ENCODE measurements at regions not wholly inside any gene's neighbourhood (a gene's known extent, or its start where the extent isn't known, plus 50 kb on each side); places are given as distances from the start of the nearest gene placed in this dataset.

- no peak for DNase-seq (ENCODE audit: low read depth)
These were observed 220.2 kb downstream of the PTEN start for GRCh38 chr10:88083597-88083989.

GRCh38 chr10:88086187-88086960, 222.9 kb downstream of the PTEN start:
- no peak for DNase-seq (ENCODE audit: low read depth)

GRCh38 chr10:88088441-88089340, 225.3 kb downstream of the PTEN start:
- no peak for DNase-seq (ENCODE audit: low read depth)

GRCh38 chr10:88089498-88089897, 226.1 kb downstream of the PTEN start:
- DNase-seq (ENCODE audit: low read depth): no peak

- no peak for DNase-seq (ENCODE audit: low read depth)
These were observed 227.3 kb downstream of the PTEN start for GRCh38 chr10:88090568-88091214.

- DNase-seq (ENCODE audit: low read depth): no peak
These were observed 228.2 kb downstream of the PTEN start for GRCh38 chr10:88091490-88092061.

GRCh38 chr10:88092265-88092664, 228.8 kb downstream of the PTEN start:
- no peak for DNase-seq (ENCODE audit: low read depth)

- no peak for DNase-seq (ENCODE audit: low read depth)
These were observed 229.5 kb downstream of the PTEN start for GRCh38 chr10:88092973-88093372.

GRCh38 chr10:88094795-88095194, 231.4 kb downstream of the PTEN start:
- no peak for DNase-seq (ENCODE audit: low read depth)

GRCh38 chr10:88095223-88095721, 231.8 kb downstream of the PTEN start:
- peak; percentile 99 for DNase-seq (ENCODE audit: low read depth)

- DNase-seq (ENCODE audit: low read depth): no peak
These were observed 232.5 kb downstream of the PTEN start for GRCh38 chr10:88095778-88096431.

GRCh38 chr10:88097092-88097516, 233.7 kb downstream of the PTEN start:
- DNase-seq (ENCODE audit: low read depth): no peak

GRCh38 chr10:88097536-88097935, 234.1 kb downstream of the PTEN start:
- DNase-seq (ENCODE audit: low read depth): no peak

- no peak for DNase-seq (ENCODE audit: low read depth)
These were observed 236.9 kb downstream of the PTEN start for GRCh38 chr10:88100281-88100680.

- DNase-seq (ENCODE audit: low read depth): no peak
These were observed 238.2 kb downstream of the PTEN start for GRCh38 chr10:88101666-88102065.

GRCh38 chr10:88103576-88103975, 240.2 kb downstream of the PTEN start:
- no peak for DNase-seq (ENCODE audit: low read depth)

GRCh38 chr10:88104223-88104622, 240.8 kb downstream of the PTEN start:
- DNase-seq (ENCODE audit: low read depth): no peak

- no peak for DNase-seq (ENCODE audit: low read depth)
These were observed 242.9 kb downstream of the PTEN start for GRCh38 chr10:88106366-88106765.

- DNase-seq (ENCODE audit: low read depth): no peak
These were observed 244.1 kb downstream of the PTEN start for GRCh38 chr10:88107296-88108097.

- DNase-seq (ENCODE audit: low read depth): no peak
These were observed 244.7 kb downstream of the PTEN start for GRCh38 chr10:88108115-88108610.
